Glutamatergic neuron (in vitro differentiated cells): ENCODE measurements at regions not wholly inside any gene's neighbourhood (a gene's known extent, or its start where the extent isn't known, plus 50 kb on each side); places are given as distances from the start of the nearest gene placed in this dataset.

ENCODE experiments used
- DNase-seq: peaks from one replicate; pipeline ENCODE4 v3.0.0; 2022
- H3K27ac Mint-ChIP-seq: one replicate; pipeline ENCODE4 v1.8.0; 2020; ENCODE audit warnings: mild to moderate bottlenecking, mixed read lengths, inconsistent platforms; ENCODE audit not compliant: unreplicated experiment
- H3K27me3 Mint-ChIP-seq: one replicate; pipeline ENCODE4 v1.8.0; 2020; ENCODE audit warnings: mild to moderate bottlenecking, moderate library complexity, mixed read lengths, inconsistent platforms; ENCODE audit not compliant: unreplicated experiment
- H3K36me3 Mint-ChIP-seq: one replicate; pipeline ENCODE4 v1.8.0; 2020; ENCODE audit warnings: mild to moderate bottlenecking, mixed read lengths, inconsistent platforms; ENCODE audit not compliant: unreplicated experiment
- H3K4me1 Mint-ChIP-seq: one replicate; pipeline ENCODE4 v1.8.0; 2020; ENCODE audit warnings: mild to moderate bottlenecking, low read depth, mixed read lengths, inconsistent platforms; ENCODE audit not compliant: unreplicated experiment
- H3K4me3 Mint-ChIP-seq: one replicate; pipeline ENCODE4 v1.8.0; 2020; ENCODE audit warnings: mild to moderate bottlenecking, mixed read lengths, inconsistent platforms; ENCODE audit not compliant: unreplicated experiment
- H3K9me3 Mint-ChIP-seq: one replicate; pipeline ENCODE4 v1.8.0; 2020; ENCODE audit warnings: mild to moderate bottlenecking, moderate library complexity, mixed read lengths, inconsistent platforms; ENCODE audit not compliant: unreplicated experiment
- TF ChIP-seq, protein P1 (sequence below): fragments of 200-600 bp; sonication (generic); IDR thresholded peaks from one replicate; pipeline ENCODE4 v1.5.0; 2021; ENCODE audit not compliant: partially characterized antibody, unreplicated experiment

DNA sequence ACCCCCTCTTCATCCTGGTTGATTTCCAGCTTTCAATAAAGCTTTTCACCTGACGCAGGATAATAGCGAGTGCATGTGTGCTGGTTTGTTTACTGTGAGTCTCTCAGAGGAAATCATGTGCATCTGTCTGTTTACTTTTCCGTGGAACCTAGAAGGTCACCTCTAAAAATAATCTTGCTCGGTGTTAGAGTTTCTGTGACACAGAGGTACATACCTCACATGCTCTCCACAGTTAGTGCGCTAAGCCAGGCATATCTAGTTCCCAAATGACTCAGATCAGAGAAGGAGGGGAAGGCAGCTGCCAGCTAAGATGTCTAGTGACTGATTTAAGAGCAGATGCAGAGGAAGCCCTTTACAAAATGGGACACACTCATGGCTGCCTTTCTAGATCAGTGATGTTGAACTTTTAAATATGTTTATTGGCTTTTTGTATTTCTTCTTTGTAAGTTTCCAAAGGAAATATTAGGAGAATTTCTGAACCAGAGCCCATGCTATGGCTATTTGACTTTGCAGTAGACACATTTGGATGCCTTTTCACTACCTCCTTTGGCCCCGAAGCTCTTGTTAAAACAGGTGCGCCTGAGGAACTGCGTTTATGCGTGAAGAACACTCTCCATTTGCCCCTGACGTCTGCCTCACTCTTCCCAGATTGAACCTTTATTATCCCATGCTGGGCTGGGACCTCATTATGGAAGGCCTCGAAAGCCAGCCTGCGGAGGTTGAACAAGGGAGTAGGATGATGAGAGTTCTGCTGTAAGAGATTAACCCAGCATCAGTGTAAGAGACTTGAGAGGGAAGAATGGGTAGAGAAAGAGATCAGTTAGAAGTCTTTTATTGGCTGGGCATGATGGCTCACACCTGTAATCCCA lies 145.6 kb downstream of the FAM161A start:
- TF ChIP-seq, protein P1, sequence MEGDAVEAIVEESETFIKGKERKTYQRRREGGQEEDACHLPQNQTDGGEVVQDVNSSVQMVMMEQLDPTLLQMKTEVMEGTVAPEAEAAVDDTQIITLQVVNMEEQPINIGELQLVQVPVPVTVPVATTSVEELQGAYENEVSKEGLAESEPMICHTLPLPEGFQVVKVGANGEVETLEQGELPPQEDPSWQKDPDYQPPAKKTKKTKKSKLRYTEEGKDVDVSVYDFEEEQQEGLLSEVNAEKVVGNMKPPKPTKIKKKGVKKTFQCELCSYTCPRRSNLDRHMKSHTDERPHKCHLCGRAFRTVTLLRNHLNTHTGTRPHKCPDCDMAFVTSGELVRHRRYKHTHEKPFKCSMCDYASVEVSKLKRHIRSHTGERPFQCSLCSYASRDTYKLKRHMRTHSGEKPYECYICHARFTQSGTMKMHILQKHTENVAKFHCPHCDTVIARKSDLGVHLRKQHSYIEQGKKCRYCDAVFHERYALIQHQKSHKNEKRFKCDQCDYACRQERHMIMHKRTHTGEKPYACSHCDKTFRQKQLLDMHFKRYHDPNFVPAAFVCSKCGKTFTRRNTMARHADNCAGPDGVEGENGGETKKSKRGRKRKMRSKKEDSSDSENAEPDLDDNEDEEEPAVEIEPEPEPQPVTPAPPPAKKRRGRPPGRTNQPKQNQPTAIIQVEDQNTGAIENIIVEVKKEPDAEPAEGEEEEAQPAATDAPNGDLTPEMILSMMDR: no peak
- Mint-ChIP-seq H3K4me3 (no peak overlapping the region), H3K36me3 (no peaks in the 10 kb centered on the region), H3K9me3 (no peaks in the 10 kb centered on the region), H3K27me3 (no peaks in the 10 kb centered on the region), H3K4me1 (no peaks in the 10 kb centered on the region), H3K27ac (no peak overlapping the region)
- no peak for DNase-seq

DNA sequence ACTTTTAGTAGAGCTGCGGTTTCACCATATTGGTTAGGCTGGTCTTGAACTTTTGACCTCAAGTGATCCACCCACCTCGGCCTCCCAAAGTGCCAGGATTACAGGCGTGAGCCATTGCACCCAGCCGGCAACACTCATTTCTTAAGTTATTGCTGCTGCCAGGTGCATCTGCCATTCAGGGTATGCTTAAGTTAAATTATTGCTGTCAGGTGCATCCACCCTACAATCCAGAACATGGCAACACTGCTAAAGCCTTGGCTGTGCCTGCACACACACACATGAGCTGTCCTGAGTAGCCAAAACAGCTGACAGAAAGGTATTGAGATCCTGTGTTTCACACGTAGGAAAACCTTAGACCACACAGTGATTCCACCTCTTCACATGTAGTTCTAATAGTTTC lies 148.2 kb downstream of the FAM161A start:
- Mint-ChIP-seq H3K27ac (no peak overlapping the region), H3K4me1 (no peaks in the 10 kb centered on the region), H3K9me3 (no peaks in the 10 kb centered on the region), H3K4me3 (no peak overlapping the region), H3K36me3 (no peaks in the 10 kb centered on the region), H3K27me3 (no peaks in the 10 kb centered on the region)
- TF ChIP-seq, protein P1: no peak
- DNase-seq: no peak

DNA sequence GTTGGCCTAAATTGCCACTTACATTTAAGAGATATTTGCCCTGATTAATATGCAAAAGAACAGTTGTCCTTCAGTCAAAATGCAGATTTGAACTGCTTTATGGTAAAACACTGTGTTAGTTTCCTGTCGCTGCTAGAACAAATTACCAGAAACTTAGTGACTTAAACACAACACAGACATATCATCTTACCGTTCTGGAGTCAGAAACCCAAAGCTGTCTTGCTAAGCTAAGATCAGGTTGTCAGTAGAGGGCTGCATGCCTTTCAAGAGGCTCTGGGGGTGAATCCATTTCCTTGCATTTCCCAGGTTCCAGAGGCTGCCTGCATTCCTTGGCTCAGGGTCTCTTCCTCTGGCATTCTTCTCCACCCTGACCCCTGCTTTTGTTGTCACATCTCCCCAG lies 149.5 kb downstream of the FAM161A start:
- no peaks in the 10 kb centered on the region for H3K4me1 Mint-ChIP-seq
- no peaks in the 10 kb centered on the region for H3K27me3 Mint-ChIP-seq
- TF ChIP-seq, protein P1: no peak
- no peak for DNase-seq
- H3K27ac Mint-ChIP-seq: no peak overlapping the region
- no peak overlapping the region for H3K4me3 Mint-ChIP-seq
- H3K9me3 Mint-ChIP-seq: no peaks in the 10 kb centered on the region
- no peaks in the 10 kb centered on the region for H3K36me3 Mint-ChIP-seq

DNA sequence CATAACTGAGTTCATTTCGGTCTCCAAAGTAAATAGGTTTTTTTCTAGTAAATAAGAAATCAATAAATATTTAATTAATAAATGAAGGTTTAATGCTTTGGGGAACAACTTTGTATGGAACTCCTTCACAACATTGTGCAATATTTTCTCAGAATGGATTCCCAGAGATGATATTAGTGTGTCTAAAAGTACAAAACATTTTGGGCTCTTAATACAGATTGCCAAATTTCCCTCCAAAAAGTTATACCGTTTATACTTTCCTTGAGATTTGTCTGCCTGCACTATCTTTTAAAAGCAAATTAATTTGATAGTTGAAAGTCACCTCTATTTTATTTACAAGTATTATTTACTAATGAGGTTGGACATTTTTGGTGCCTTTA lies 151.8 kb downstream of the FAM161A start:
- TF ChIP-seq, protein P1: no peak
- no peaks in the 10 kb centered on the region for H3K27me3 Mint-ChIP-seq
- no peaks in the 10 kb centered on the region for H3K4me1 Mint-ChIP-seq
- no peak overlapping the region for H3K27ac Mint-ChIP-seq
- H3K36me3 Mint-ChIP-seq: no peaks in the 10 kb centered on the region
- DNase-seq: no peak
- H3K4me3 Mint-ChIP-seq: no peak overlapping the region
- no peaks in the 10 kb centered on the region for H3K9me3 Mint-ChIP-seq

DNA sequence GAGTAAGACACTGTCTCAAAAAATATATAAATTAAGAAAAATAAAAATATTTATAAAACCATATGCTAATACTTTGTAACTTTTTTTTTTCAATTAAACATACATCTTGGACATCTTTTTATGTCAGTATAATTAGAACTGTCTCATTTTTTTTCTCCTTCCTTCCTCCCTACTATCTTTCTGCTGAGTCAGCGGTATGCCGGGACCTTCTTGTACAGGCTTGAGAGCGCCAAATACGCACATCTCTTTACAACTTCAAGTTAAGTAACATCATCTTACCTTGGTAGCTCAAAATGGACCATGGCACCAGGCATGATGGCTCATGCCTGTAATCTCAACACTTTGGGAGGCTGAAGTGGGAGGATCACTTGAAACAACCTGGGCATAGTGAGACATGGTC lies 153.4 kb downstream of the FAM161A start:
- no peaks in the 10 kb centered on the region for H3K27me3 Mint-ChIP-seq
- no peak overlapping the region for H3K4me3 Mint-ChIP-seq
- TF ChIP-seq, protein P1: no peak
- no peak for DNase-seq
- no peaks in the 10 kb centered on the region for H3K4me1 Mint-ChIP-seq
- no peaks in the 10 kb centered on the region for H3K36me3 Mint-ChIP-seq
- H3K9me3 Mint-ChIP-seq: no peaks in the 10 kb centered on the region
- H3K27ac Mint-ChIP-seq: no peak overlapping the region
